CD4-positive, alpha-beta T cell treated with Interleukin-17A for 4 hours (primary cell): ENCODE measurements at regions not wholly inside any gene's neighbourhood (a gene's known extent, or its start where the extent isn't known, plus 50 kb on each side); places are given as distances from the start of the nearest gene placed in this dataset.

Experiments
- DNase-seq: peaks from one replicate; pipeline ENCODE4 v3.0.0-alpha.2; 2020; ENCODE audit warnings: mixed read lengths

GRCh38 chr3:194219826-194220410 is 84.0 kb downstream of the HES1 start:
- DNase-seq = no peak

- no peak for DNase-seq
Measured at GRCh38 chr3:194220901-194221326, 85.0 kb downstream of the HES1 start.

GRCh38 chr3:194221336-194221735 is 85.4 kb downstream of the HES1 start:
- DNase-seq = no peak

- DNase-seq = no peak
Measured at GRCh38 chr3:194223951-194224350, 88.0 kb downstream of the HES1 start.

GRCh38 chr3:194224471-194225417 is 88.8 kb downstream of the HES1 start:
- DNase-seq = no peak

- no peak for DNase-seq
Measured at GRCh38 chr3:194225418-194225812, 89.5 kb downstream of the HES1 start.

- DNase-seq = no peak
Measured at GRCh38 chr3:194225988-194226663, 90.2 kb downstream of the HES1 start.

GRCh38 chr3:194231929-194232832 is 96.2 kb downstream of the HES1 start:
- DNase-seq = no peak

- no peak for DNase-seq
Measured at GRCh38 chr3:194233150-194233549, 97.2 kb downstream of the HES1 start.

- DNase-seq = no peak
Measured at GRCh38 chr3:194235160-194235559, 99.2 kb downstream of the HES1 start.

GRCh38 chr3:194237110-194237509 is 101.2 kb downstream of the HES1 start:
- DNase-seq = no peak

GRCh38 chr3:194240766-194241165 is 104.8 kb downstream of the HES1 start:
- no peak for DNase-seq

GRCh38 chr3:194243172-194243837 is 107.4 kb downstream of the HES1 start:
- DNase-seq = no peak

- no peak for DNase-seq
Measured at GRCh38 chr3:194244167-194244566, 107.0 kb downstream of the CPN2 start.

- no peak for DNase-seq
Measured at GRCh38 chr3:194245474-194245873, 105.7 kb downstream of the CPN2 start.

- no peak for DNase-seq
Measured at GRCh38 chr3:194245975-194246561, 105.1 kb downstream of the CPN2 start.

GRCh38 chr3:194246709-194247349 is 104.3 kb downstream of the CPN2 start:
- no peak for DNase-seq

- DNase-seq = no peak
Measured at GRCh38 chr3:194247350-194247740, 103.8 kb downstream of the CPN2 start.

- DNase-seq = no peak
Measured at GRCh38 chr3:194249323-194250097, 101.6 kb downstream of the CPN2 start.
